Body of pancreas (tissue), 4 donors: ENCODE measurements at regions not wholly inside any gene's neighbourhood (a gene's known extent, or its start where the extent isn't known, plus 50 kb on each side); places are given as distances from the start of the nearest gene placed in this dataset.

Source experiments
- POLR2A ChIP-seq, 3 donors: fragments of 450-650 bp; IDR thresholded peaks; one replicate each; pipeline ENCODE4 v1.6.1; 2016; ENCODE audit warnings: antibody characterized with exemption in 3 of 3, mild to moderate bottlenecking in 2 of 3
- TF ChIP-seq, protein P1 (sequence below), 7 experiments: fragments of 450-650 bp in 4 of 7; fragments of 200-600 bp in 3 of 7; sonication (generic) in 3 of 7; IDR thresholded peaks; one replicate each; pipeline ENCODE4 v1.5.1; 2016 to 2019; ENCODE audit warnings: antibody characterized with exemption in 7 of 7

GRCh38 chr9:13988944-13989343, 325.0 kb downstream of the NFIB start:
- TF ChIP-seq, protein P1, sequence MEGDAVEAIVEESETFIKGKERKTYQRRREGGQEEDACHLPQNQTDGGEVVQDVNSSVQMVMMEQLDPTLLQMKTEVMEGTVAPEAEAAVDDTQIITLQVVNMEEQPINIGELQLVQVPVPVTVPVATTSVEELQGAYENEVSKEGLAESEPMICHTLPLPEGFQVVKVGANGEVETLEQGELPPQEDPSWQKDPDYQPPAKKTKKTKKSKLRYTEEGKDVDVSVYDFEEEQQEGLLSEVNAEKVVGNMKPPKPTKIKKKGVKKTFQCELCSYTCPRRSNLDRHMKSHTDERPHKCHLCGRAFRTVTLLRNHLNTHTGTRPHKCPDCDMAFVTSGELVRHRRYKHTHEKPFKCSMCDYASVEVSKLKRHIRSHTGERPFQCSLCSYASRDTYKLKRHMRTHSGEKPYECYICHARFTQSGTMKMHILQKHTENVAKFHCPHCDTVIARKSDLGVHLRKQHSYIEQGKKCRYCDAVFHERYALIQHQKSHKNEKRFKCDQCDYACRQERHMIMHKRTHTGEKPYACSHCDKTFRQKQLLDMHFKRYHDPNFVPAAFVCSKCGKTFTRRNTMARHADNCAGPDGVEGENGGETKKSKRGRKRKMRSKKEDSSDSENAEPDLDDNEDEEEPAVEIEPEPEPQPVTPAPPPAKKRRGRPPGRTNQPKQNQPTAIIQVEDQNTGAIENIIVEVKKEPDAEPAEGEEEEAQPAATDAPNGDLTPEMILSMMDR (IDR thresholded peaks at IDR 0.05), result no peak
- TF ChIP-seq POLR2A (IDR thresholded peaks at IDR 0.05), result no peak
